ENCODE measurements at regions not wholly inside any gene's neighbourhood (a gene's known extent, or its start where the extent isn't known, plus 50 kb on each side); places are given as distances from the start of the nearest gene placed in this dataset.

DNA sequence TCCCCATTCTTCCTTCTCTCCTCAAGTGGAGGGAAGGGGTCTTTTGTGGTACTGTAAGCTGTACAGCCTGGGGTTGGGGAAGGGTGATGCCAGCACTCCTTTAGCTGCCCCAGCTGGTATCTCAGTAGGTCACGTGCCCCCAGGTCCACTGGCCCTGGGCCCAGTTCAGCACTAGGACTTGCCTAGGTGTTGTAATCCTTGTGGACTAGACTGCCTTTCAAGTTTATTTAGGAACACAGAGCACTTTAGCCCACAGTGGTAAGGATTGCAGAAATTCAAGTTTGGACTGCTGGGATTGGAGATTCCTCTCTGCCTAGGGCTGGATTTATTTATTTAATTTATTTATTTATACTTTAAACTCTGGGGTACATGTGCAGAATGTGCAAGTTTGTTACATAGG lies 569.6 kb downstream of the AACS start:
- TF ChIP-seq EZH2 (IDR thresholded peaks at IDR 0.05; ENCODE audit: insufficient read depth, poor library complexity, severe bottlenecking): no peak
- TF ChIP-seq EZH2phosphoT487 (IDR thresholded peaks at IDR 0.05; ENCODE audit: insufficient read depth, low read depth): no peak
- Histone ChIP-seq H3K4me1 (ENCODE audit: insufficient read depth) (no peaks in the 10 kb centered on the region), H3K27me3 (replicated peaks; ENCODE audit: insufficient read depth) (no peaks in the 10 kb centered on the region), H3F3A (ENCODE audit: insufficient read depth) (no peaks in the 10 kb centered on the region), H3K9ac (no peak overlapping the region), H3K4me2 (ENCODE audit: unreplicated experiment) (no peak overlapping the region), H3K9me3 (ENCODE audit: low read depth) (peaks cover 2% of the 10 kb centered on the region), H2AFZ (no peak overlapping the region), H3K27ac (no peak overlapping the region), H3K36me3 (ENCODE audit: low read depth) (no peaks in the 10 kb centered on the region), H3K4me3 (no peak overlapping the region), H4K20me1 (ENCODE audit: insufficient read depth) (no peaks in the 10 kb centered on the region), H3K9me2 (ENCODE audit: insufficient read depth) (no peaks in the 10 kb centered on the region), H3K79me2 (ENCODE audit: insufficient read depth) (no peaks in the 10 kb centered on the region)
- DNase-seq: no peak
- 0 to 13% methylated on average over 1 of the region's 1 CpG for WGBS, 2 experiments (ENCODE audit: low coverage in 1 of 2, low lambda C conversion rate in 2 of 2, missing lambda C conversion rate in 2 of 2)
- in situ Hi-C loops (cut with MboI): no loop called here

- H3K27me3 ChIP-seq (replicated peaks; ENCODE audit: insufficient read depth): no peaks in the 10 kb centered on the region
- H3K36me3 ChIP-seq (ENCODE audit: low read depth): no peaks in the 10 kb centered on the region
- WGBS, 2 experiments (ENCODE audit: low coverage in 1 of 2, low lambda C conversion rate in 2 of 2, missing lambda C conversion rate in 2 of 2): 54 to 65% methylated on average over 13 of the region's 13 CpGs
- no peak overlapping the region for H3K4me2 ChIP-seq (ENCODE audit: unreplicated experiment)
- H3K27ac ChIP-seq: no peak overlapping the region
- H4K20me1 ChIP-seq (ENCODE audit: insufficient read depth): no peaks in the 10 kb centered on the region
- no peaks in the 10 kb centered on the region for H3K79me2 ChIP-seq (ENCODE audit: insufficient read depth)
- H3K9ac ChIP-seq: no peak overlapping the region
- no peaks in the 10 kb centered on the region for H3K4me1 ChIP-seq (ENCODE audit: insufficient read depth)
- no peaks in the 10 kb centered on the region for H3F3A ChIP-seq (ENCODE audit: insufficient read depth)
- in situ Hi-C loops (cut with MboI): no loop called here
- no peak for TF ChIP-seq EZH2 (IDR thresholded peaks at IDR 0.05; ENCODE audit: insufficient read depth, poor library complexity, severe bottlenecking)
- TF ChIP-seq EZH2phosphoT487 (IDR thresholded peaks at IDR 0.05; ENCODE audit: insufficient read depth, low read depth): no peak
- H3K9me2 ChIP-seq (ENCODE audit: insufficient read depth): no peaks in the 10 kb centered on the region
- no peak overlapping the region for H2AFZ ChIP-seq
- DNase-seq: no peak
- H3K9me3 ChIP-seq (ENCODE audit: low read depth): no peaks in the 10 kb centered on the region
- no peak overlapping the region for H3K4me3 ChIP-seq
Observed at GRCh38 chr12:125639826-125640225, 574.6 kb downstream of the AACS start.

DNA sequence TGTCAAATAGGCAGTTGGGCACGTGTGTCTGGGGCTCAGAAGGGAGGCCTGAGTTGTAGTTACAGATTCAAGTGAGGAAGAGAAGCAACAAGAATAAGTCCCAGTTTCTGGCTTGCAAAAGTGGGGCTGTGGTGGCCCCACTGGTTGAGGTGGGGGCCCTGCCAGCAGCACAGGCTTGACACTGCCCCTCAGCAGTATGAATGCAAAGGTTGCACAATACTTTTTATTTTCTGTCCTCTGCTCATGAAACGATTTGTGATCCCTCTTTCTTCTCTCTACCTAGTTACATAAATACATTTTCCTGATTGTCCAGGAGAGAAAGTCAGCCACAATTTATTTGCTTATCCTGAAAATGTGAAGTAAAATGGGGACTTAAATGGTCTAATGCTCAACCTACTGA lies 577.8 kb downstream of the AACS start:
- Histone ChIP-seq H3K79me2 (ENCODE audit: insufficient read depth) (no peaks in the 10 kb centered on the region), H3K4me3 (no peak overlapping the region), H3K4me1 (ENCODE audit: insufficient read depth) (no peaks in the 10 kb centered on the region), H3K27ac (no peak overlapping the region), H3K27me3 (replicated peaks; ENCODE audit: insufficient read depth) (no peaks in the 10 kb centered on the region), H3K9me2 (ENCODE audit: insufficient read depth) (no peaks in the 10 kb centered on the region), H2AFZ (no peak overlapping the region), H4K20me1 (ENCODE audit: insufficient read depth) (no peaks in the 10 kb centered on the region), H3K4me2 (ENCODE audit: unreplicated experiment) (no peak overlapping the region), H3K9ac (no peak overlapping the region), H3F3A (ENCODE audit: insufficient read depth) (no peaks in the 10 kb centered on the region), H3K36me3 (ENCODE audit: low read depth) (no peaks in the 10 kb centered on the region), H3K9me3 (ENCODE audit: low read depth) (no peaks in the 10 kb centered on the region)
- 14 to 17% methylated on average over 2 of the region's 2 CpGs for WGBS, 2 experiments (ENCODE audit: low coverage in 1 of 2, low lambda C conversion rate in 2 of 2, missing lambda C conversion rate in 2 of 2)
- TF ChIP-seq EZH2 (IDR thresholded peaks at IDR 0.05; ENCODE audit: insufficient read depth, poor library complexity, severe bottlenecking) (no peak), EZH2phosphoT487 (IDR thresholded peaks at IDR 0.05; ENCODE audit: insufficient read depth, low read depth) (no peak)
- in situ Hi-C loops (cut with MboI): no loop called here
- no peak for DNase-seq

DNA sequence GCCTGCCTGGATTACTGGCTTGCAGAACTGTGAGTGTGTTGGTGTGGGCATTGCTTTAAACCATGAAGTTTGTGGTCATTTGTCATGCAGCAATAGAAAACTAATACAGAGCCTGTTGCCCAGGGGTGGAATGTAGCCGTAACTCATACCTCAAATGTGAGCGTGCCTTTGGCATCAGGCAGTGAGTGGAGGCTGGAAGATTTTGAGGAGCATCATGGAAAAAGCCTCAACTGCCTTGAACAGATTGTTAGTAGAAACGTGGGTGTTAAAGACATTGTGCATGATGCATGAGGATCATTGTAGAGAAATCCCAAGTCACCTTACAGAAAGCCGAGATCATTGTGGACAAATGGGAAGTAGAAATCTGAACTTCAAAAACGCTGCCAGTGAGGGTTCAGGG lies 580.5 kb downstream of the AACS start:
- Histone ChIP-seq H4K20me1 (ENCODE audit: insufficient read depth) (no peaks in the 10 kb centered on the region), H3K27ac (no peak overlapping the region), H3K9ac (no peak overlapping the region), H2AFZ (no peak overlapping the region), H3K27me3 (replicated peaks; ENCODE audit: insufficient read depth) (no peaks in the 10 kb centered on the region), H3K9me2 (ENCODE audit: insufficient read depth) (no peaks in the 10 kb centered on the region), H3K79me2 (ENCODE audit: insufficient read depth) (no peaks in the 10 kb centered on the region), H3F3A (ENCODE audit: insufficient read depth) (no peaks in the 10 kb centered on the region), H3K4me1 (ENCODE audit: insufficient read depth) (no peaks in the 10 kb centered on the region), H3K9me3 (ENCODE audit: low read depth) (no peaks in the 10 kb centered on the region), H3K36me3 (ENCODE audit: low read depth) (no peaks in the 10 kb centered on the region), H3K4me3 (no peak overlapping the region), H3K4me2 (ENCODE audit: unreplicated experiment) (no peak overlapping the region)
- no peak for DNase-seq
- WGBS, 2 experiments (ENCODE audit: low coverage in 1 of 2, low lambda C conversion rate in 2 of 2, missing lambda C conversion rate in 2 of 2): 14 to 22% methylated on average over 5 of the region's 5 CpGs
- TF ChIP-seq EZH2 (IDR thresholded peaks at IDR 0.05; ENCODE audit: insufficient read depth, poor library complexity, severe bottlenecking) (no peak), EZH2phosphoT487 (IDR thresholded peaks at IDR 0.05; ENCODE audit: insufficient read depth, low read depth) (no peak)
- in situ Hi-C loops (cut with MboI): no loop called here

- no peaks in the 10 kb centered on the region for H3K4me1 ChIP-seq (ENCODE audit: insufficient read depth)
- TF ChIP-seq EZH2 (IDR thresholded peaks at IDR 0.05; ENCODE audit: insufficient read depth, poor library complexity, severe bottlenecking): no peak
- no peak for TF ChIP-seq EZH2phosphoT487 (IDR thresholded peaks at IDR 0.05; ENCODE audit: insufficient read depth, low read depth)
- H3K9me3 ChIP-seq (ENCODE audit: low read depth): no peaks in the 10 kb centered on the region
- no peak overlapping the region for H3K9ac ChIP-seq
- H3K36me3 ChIP-seq (ENCODE audit: low read depth): no peaks in the 10 kb centered on the region
- in situ Hi-C loops (cut with MboI): no loop called here
- 40 to 49% methylated on average over 17 to 18 of the region's 19 CpGs for WGBS, 2 experiments (ENCODE audit: low coverage in 1 of 2, low lambda C conversion rate in 2 of 2, missing lambda C conversion rate in 2 of 2)
- H3F3A ChIP-seq (ENCODE audit: insufficient read depth): no peaks in the 10 kb centered on the region
- H3K79me2 ChIP-seq (ENCODE audit: insufficient read depth): no peaks in the 10 kb centered on the region
- H3K9me2 ChIP-seq (ENCODE audit: insufficient read depth): no peaks in the 10 kb centered on the region
- H2AFZ ChIP-seq: no peak overlapping the region
- H3K4me2 ChIP-seq (ENCODE audit: unreplicated experiment): no peak overlapping the region
- H3K27me3 ChIP-seq (replicated peaks; ENCODE audit: insufficient read depth): no peaks in the 10 kb centered on the region
- no peak overlapping the region for H3K4me3 ChIP-seq
- DNase-seq: no peak
- H3K27ac ChIP-seq: no peak overlapping the region
- no peaks in the 10 kb centered on the region for H4K20me1 ChIP-seq (ENCODE audit: insufficient read depth)
Observed at GRCh38 chr12:125650587-125650986, 585.4 kb downstream of the AACS start.

Data from GM23248 (cell line).